Stimulated activated CD4-positive, alpha-beta T cell treated with anti-CD3 and anti-CD28 coated beads, TNF-alpha, amount 100 ng/mL, for 1 hour (primary cell): ENCODE measurements at regions not wholly inside any gene's neighbourhood (a gene's known extent, or its start where the extent isn't known, plus 50 kb on each side); places are given as distances from the start of the nearest gene placed in this dataset.

Experiments
- DNase-seq, 3 donors: peaks; one replicate each; pipeline ENCODE4 v3.0.0-alpha.2; 2020; ENCODE audit warnings: low read depth in 3 of 3, low spot score in 1 of 3

DNA sequence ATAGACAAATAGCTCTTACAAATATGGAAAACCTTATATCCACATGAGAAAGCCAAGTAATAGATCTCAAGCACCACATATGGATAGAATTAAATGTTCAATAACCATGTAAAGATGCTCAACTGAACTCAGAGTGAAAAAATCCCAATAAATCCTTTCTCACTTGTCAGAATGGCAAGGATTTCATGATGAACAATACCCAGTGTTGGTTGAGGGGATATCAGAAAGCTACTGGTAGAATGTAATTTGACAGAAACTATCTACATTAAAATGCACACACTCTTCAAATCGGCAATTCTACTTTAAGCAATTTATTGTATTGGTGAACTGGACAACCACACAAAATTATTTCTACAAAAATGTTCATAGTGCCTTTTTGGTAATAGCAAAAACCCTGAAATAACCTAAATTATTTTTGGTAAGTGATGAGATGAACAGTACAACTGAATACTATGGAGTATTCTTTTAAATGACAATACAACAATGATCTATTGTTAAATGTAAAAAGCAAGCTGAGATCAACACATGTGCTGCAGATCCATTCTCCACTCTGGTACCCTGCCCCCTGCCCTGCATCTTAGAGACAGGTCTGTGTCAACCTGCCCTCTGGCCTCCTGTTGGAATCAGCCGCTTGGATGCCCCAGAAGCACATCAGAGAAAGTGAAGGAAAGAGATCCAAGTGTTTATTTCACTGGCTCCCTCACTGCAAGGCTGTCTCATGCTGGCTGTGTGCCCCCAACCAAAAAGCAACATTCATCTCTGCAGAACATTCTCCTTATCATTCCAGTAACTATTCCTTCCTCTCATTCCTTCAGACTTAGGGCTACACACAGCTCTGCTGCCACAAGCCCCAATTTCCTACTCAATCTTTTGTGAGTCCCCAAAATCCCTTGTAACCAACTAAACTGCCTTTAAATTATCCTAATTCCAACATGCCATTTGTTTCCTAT lies 442.5 kb downstream of the LRATD1 start:
- DNase-seq, result no peak

DNA sequence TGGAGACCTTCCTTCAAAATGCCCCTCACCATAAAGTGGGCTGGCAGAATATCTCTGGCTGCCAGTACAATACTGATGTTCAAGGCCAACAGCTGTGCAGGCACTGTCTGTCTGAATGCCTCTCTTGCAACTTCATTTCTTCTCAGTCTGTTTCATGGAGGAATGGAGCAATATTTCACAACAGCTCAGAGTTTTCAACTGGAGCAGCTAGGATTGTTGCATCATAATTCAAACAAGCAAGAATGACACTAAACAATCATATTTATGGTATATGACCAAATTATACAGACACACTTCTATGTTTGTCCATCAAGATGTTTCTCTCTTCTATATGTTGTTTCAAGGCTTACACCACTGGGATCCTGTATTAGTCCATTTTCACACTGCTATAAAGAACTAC lies 444.2 kb downstream of the LRATD1 start:
- DNase-seq, result no peak

DNA sequence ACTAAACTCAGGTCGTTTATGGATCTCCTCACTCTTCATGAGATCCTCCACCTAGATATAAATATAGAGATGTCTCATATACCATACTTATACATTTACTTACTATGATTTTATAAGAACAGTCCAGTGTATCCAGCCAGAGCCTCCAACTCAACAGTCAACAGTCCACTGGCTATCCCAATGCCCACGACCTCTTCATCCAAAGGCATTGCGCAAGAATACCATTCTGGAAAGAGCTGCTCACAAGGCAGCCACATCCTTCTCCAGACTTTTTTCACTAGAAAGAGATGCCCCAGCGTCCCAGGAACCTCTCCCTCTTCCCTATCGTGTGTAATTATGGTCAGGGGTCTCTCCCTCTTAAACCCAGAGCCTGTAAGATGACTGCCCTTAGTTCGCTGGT lies 448.8 kb downstream of the LRATD1 start:
- DNase-seq, result no peak

DNA sequence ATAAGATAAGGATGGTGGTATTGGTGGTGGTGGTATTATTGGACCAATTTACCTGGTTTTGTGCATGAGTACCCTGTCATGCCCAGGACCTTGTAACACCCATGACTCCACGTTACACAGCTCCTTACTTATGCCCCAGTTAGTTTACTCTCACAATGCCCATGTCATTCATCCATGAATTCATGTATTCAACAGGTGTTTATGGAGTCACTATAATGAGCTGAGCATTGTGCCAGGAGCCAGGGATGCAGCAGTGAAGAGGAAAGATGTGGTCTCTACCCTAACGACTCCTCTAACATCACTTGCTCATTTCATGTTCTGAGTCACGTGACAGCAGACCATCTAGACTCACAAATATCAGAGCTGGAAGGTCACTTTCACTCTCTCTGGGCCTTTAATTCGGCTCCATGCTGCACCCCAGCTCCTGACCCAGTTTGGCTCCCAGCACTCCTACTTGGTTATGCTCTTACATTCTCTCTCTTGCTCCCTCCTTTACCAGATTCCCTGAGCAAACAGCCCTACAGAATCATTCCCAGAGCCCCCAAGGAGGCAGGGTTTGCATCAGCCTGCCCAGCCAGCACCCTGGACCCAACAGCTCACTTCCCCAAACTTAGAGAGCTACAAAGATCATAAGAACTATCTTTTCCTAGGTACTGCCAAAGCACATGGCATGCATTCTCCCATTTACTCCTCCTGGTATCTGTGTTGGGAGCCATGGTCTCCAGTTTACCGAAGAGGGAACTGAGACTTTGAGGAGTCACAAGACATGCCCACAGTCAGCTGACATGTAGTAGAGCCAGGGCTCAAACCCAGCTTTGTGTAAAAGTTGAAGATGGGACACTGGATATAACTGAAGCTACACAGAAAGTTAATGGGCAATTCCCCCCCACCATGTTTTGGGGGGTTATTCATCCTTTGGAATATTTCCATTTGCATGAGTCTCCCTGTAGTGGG lies 449.9 kb downstream of the LRATD1 start:
- no peak for DNase-seq

DNA sequence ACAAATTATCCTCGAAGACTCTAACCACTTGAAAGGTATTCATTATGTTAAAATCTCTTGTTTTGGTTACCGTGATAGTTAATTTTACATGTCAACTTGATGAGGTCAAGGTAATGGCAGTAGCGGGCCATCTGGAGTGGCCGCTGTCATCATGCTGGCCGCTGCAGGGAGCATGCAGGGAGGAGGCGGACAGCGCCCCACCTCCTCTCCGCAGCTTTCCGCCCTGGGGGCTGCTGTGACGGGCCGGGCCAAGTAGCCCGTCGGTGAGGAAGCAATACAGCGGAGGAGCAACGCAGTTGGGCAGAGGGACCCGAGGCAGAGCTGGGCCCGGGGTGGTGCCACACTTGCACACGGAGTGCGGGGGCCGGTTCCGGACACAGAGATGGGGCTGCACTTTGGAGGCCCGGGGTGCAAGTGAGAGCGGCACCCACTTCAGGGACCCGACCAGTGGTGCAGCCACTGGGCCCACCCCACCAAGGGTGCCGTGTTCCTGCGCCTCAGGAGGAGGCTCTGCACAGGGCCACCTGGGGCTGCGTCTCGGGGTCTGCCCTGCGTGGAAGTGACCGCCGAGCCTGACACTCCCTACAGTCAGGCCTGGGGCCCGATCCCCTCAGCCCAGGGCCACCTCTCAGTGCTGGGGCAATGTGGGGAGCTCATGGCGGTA lies 452.4 kb downstream of the LRATD1 start:
- DNase-seq, result no peak

DNA sequence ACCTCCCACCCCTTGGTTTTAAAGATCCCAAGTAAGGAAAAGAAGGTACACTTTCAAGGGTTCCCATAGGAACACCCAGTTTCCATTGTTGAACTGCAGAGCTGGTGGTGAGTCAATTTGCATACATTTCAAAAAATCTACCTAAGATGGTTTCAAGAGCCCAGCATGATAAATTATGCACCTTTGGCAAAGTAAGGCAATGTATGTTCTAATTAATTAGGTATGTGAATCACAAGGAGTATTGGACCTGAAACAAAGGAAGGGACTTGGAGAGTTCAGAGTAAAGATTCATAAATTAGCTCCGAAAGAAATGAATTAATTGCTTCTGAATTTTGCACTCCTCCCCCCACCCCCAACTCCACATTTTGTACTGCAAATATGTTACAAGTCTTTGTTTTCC lies 459.7 kb downstream of the LRATD1 start:
- DNase-seq, result no peak

DNA sequence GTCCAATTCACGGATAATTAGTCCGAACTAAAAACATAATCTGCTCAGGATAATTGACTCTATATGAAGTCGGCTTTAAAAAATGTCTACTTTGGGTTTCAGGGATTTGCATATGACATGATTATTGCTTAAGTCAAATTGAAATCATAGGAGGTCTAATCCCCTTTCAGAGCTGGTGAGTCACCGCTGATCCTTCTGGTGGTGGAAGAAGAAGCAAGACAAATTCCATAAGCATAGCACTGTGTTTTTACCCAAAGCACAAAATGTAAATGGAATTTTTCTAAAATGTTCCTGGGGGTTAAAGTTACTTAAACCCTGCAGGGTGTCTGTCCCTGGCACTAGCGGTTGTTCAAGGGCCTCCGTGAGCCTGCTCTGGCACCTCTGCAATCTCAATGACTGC lies 460.2 kb downstream of the LRATD1 start:
- no peak for DNase-seq

DNA sequence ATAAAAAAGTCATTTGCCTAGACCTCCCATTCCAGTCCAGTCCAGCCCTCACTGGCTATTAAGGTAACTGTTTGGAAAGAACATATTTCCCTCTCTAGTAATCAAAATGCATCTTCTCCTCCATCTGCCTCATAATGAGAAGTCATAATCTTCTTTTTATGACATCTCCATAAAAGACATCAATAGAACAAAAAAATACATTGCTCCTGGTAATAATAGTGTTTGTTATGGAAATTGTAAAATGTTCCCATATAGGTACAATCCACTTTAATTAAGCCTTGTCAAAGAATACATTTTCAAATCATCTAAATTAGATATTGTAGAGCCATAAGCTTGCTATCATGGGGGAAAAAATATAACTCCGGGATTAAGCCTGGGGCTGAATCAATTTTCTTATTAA lies 461.6 kb downstream of the LRATD1 start:
- DNase-seq, result no peak

DNA sequence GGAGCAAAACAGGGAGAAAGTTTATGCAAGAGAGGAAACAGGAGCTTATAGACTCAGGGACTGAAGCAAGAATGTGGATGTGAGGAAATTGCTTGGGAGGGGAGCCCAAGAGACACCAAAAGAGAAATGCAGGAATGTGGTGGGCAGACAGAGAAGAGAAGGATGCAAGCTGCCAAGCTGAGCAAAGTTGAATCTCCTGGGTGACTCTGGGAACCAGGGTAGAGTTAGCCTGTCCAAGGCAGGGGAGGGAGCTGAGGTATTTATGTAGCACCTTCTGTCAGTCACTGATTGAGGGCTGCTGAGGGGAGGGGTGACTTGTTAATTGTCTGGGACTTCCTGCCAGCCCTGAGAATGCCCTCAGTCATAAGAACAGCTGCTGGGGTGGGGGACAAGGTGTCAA lies 464.3 kb downstream of the NBAS start:
- no peak for DNase-seq

DNA sequence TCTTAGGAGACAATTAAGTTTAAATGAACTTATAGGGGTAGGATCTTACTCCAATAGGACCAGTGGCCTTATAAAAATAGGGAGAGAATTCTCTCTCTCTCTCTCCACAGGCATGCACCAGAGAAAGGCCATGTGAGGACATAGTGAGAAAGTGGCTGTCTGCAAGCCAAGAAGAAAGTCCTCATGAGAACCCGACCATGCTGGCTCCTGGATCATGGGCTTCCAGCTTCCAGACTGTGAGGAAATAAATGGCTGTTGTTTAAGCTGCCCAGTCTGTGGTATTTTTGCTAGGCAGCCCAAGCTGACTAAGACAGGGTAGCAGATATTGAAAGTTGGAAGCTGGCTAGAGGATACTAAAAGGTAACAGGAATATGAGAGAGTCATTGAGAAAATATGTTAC lies 454.0 kb downstream of the NBAS start:
- DNase-seq, result no peak

DNA sequence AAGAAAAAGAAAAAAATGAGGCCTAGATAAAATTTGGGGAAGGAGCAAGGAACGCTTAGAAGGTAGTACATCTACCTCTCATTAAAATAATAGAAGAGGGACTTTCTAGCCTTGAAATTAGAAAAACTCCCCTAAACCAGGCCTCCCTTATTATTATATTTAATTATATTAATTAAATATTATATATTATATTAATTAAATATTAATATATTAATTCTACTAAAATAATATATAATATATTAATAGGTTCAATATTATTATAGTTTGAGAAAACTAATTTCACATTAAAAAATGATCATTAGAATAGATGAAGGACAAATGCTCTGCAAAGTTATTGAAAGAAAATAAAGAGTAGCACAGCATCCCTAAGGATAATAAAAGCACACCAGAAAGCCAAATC lies 449.4 kb downstream of the NBAS start:
- DNase-seq, result no peak

DNA sequence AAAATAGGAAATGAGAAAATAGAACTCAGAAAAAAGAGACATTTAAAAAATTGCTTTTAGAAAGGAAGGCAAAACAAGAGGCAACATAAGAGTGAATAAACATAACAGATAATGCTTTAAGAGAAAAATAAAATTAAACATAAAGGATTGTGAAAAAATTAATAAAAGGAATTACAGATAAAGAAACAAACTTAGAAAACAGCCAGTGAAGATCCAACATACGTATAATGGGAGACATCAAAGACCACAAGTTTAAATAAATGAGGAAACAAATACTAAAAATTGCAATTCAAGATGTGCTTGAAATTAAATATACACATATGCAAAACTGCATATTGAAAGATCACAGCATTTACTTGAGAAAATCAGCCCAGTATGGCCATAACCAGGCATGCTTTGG lies 448.9 kb downstream of the NBAS start:
- no peak for DNase-seq

DNA sequence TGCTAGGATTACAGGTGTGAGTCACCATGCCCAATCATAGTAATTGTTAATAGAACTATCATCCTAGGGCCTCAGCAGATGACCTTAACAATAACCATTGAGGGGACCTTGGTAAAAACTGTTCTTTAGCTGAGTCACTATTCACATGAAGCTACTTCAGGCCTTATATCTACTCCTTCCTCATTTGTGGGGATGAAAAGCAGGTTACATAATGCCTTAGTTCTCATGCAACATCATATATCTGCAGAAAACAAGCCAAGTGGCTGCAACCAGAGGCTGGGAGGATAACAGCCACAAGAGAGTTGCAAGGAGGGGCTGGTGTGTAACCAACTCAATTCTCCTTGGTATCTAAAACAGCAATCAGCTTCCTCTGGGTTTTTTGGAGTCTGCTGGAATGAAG lies 445.4 kb downstream of the NBAS start:
- DNase-seq, result no peak

DNA sequence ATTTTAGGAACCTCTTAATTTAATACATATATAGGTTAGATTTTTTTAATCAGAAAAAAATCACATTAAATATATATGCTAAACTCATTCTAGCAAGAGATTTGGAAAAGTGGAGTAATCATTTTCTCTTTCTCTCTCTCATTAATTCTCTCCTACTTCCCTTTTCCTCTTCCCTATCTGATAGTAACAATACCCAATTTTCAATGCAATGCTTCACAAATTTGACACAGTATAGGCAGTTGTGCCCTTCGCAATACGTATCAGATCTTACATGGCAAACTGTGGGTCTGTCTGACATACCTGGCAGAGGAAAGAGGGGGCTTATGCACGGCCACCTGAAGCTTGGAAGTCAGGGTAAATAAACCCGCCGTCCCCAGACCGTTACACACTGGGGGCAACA lies 444.3 kb downstream of the NBAS start:
- no peak for DNase-seq
